ENCODE measurements at regions not wholly inside any gene's neighbourhood (a gene's known extent, or its start where the extent isn't known, plus 50 kb on each side); places are given as distances from the start of the nearest gene placed in this dataset.
A peak's percentile ranks its signal among the peaks of the same experiment; 100 is the strongest.

- DNase-seq (ENCODE audit: low read depth) = peak; percentile 72
- no peak for TF ChIP-seq CTCF (IDR thresholded peaks at IDR 0.05; ENCODE audit: low read length, missing control alignments)
- H3K4me3 ChIP-seq (replicated peaks; ENCODE audit: low read depth, low read length) = no peak overlapping the region
Measured at GRCh38 chr10:60521974-60522405, 132.3 kb upstream of the ANK3 start.

DNA sequence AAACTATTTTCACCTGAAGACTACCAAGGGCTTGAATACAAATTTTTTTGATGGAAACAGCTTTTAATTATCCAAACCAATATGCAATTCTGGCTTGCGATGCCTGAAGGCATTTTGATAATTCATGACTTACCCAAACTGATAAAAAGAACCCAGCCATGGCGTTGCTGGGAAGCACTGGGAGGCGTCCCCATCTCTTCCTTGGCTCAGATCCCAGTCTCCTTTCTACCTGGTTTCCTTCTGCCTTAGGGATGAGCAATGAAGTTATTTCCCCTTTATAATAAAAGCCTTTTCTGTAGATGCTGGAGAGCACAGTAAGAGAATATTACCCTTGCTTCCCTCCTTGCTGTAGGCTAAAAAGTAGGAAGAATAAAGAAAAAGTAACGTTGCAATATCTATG lies 129.1 kb upstream of the ANK3 start:
- no peak for DNase-seq (ENCODE audit: low read depth)
- no peak for TF ChIP-seq CTCF (IDR thresholded peaks at IDR 0.05; ENCODE audit: low read length, missing control alignments)
- no peak overlapping the region for H3K4me3 ChIP-seq (replicated peaks; ENCODE audit: low read depth, low read length)

- no peak for DNase-seq (ENCODE audit: low read depth)
Measured at GRCh38 chr10:60517805-60518204, 128.1 kb upstream of the ANK3 start.

GRCh38 chr10:60513281-60513680 lies 123.6 kb upstream of the ANK3 start:
- TF ChIP-seq CTCF (IDR thresholded peaks at IDR 0.05; ENCODE audit: low read length, missing control alignments) = no peak
- H3K4me3 ChIP-seq (replicated peaks; ENCODE audit: low read depth, low read length) = no peak overlapping the region
- no peak for DNase-seq (ENCODE audit: low read depth)

More at GRCh38 chr10:60517805-60518204, 128.1 kb upstream of the ANK3 start:
- TF ChIP-seq CTCF (IDR thresholded peaks at IDR 0.05; ENCODE audit: low read length, missing control alignments) = no peak
- no peak overlapping the region for H3K4me3 ChIP-seq (replicated peaks; ENCODE audit: low read depth, low read length)

GRCh38 chr10:60511477-60512229 lies 122.0 kb upstream of the ANK3 start:
- TF ChIP-seq CTCF (IDR thresholded peaks at IDR 0.05; ENCODE audit: low read length, missing control alignments) = no peak
- peak; percentile 40 for DNase-seq (ENCODE audit: low read depth)
- no peak overlapping the region for H3K4me3 ChIP-seq (replicated peaks; ENCODE audit: low read depth, low read length)

- no peak for TF ChIP-seq CTCF (IDR thresholded peaks at IDR 0.05; ENCODE audit: low read length, missing control alignments)
- no peak for DNase-seq (ENCODE audit: low read depth)
- no peak overlapping the region for H3K4me3 ChIP-seq (replicated peaks; ENCODE audit: low read depth, low read length)
Measured at GRCh38 chr10:60508831-60509230, 119.2 kb upstream of the ANK3 start.

GRCh38 chr10:60508037-60508436 lies 118.4 kb upstream of the ANK3 start:
- TF ChIP-seq CTCF (IDR thresholded peaks at IDR 0.05; ENCODE audit: low read length, missing control alignments) = no peak
- no peak overlapping the region for H3K4me3 ChIP-seq (replicated peaks; ENCODE audit: low read depth, low read length)

More at GRCh38 chr10:60508037-60508436, 118.4 kb upstream of the ANK3 start:
- DNase-seq (ENCODE audit: low read depth) = no peak

Measured in fibroblast of pulmonary artery (primary cell).